HEK293T (cell line): ENCODE measurements at regions not wholly inside any gene's neighbourhood (a gene's known extent, or its start where the extent isn't known, plus 50 kb on each side); places are given as distances from the start of the nearest gene placed in this dataset.

Experiments used
- ARNT ChIP-seq: fragments of 450-650 bp; IDR thresholded peaks from 2 replicates; pipeline ENCODE4 v1.6.1; 2017; ENCODE audit warnings: mild to moderate bottlenecking
- FOXA1 ChIP-seq: fragments of 450-650 bp; IDR thresholded peaks from 2 replicates; pipeline ENCODE4 v1.6.1; 2016; ENCODE audit warnings: mild to moderate bottlenecking
- L3MBTL2 ChIP-seq: fragments of 450-650 bp; conservative IDR thresholded peaks from 2 replicates; pipeline ENCODE4 v1.6.1; 2016; ENCODE audit warnings: mild to moderate bottlenecking
- TARDBP ChIP-seq: fragments of 450-650 bp; IDR thresholded peaks from 2 replicates; pipeline ENCODE4 v1.6.1; 2016

DNA sequence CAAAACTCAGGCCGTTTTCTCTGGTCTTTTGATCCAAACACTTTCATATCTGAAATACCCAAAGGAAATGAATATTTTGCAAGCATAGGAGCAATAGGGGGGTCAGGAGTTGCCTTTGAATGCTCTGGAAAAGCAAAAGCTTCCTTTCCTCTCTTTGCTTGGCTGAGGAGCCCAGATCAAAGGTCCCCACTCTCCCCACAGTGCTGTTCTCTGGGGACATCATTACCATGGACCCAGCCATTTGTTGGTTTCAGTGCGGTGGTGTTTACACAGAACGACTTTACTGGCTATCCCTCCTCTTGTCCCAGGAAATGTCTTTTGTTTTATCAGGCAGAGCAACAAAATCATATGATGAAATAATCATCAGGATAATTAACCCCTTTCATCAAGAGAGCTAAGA, 1089.1 kb downstream of the TBC1D22A start:
- no peak for TF ChIP-seq L3MBTL2
- no peak for TF ChIP-seq ARNT
- no peak for TF ChIP-seq TARDBP
- no peak for TF ChIP-seq FOXA1
